Gastrocnemius medialis (tissue), 4 donors: ENCODE measurements at regions not wholly inside any gene's neighbourhood (a gene's known extent, or its start where the extent isn't known, plus 50 kb on each side); places are given as distances from the start of the nearest gene placed in this dataset.

Experiments
- CTCF ChIP-seq, 5 experiments: fragments of 450-650 bp in 3 of 5; fragments of 200-600 bp in 2 of 5; sonication (generic) in 2 of 5; IDR thresholded peaks in 4 of 5; conservative IDR thresholded peaks in 1 of 5; 1 replicate in 4 of 5; 2 replicates in 1 of 5; pipeline ENCODE4 v1.5.1; 2016 to 2019; ENCODE audit warnings: antibody characterized with exemption in 5 of 5, mild to moderate bottlenecking in 3 of 5, moderate library complexity in 3 of 5
- POLR2A ChIP-seq, 2 donors: fragments of 450-650 bp; IDR thresholded peaks; one replicate each; pipeline ENCODE4 v1.6.1; 2017; ENCODE audit warnings: antibody characterized with exemption in 2 of 2, mild to moderate bottlenecking in 2 of 2, moderate library complexity in 2 of 2

DNA sequence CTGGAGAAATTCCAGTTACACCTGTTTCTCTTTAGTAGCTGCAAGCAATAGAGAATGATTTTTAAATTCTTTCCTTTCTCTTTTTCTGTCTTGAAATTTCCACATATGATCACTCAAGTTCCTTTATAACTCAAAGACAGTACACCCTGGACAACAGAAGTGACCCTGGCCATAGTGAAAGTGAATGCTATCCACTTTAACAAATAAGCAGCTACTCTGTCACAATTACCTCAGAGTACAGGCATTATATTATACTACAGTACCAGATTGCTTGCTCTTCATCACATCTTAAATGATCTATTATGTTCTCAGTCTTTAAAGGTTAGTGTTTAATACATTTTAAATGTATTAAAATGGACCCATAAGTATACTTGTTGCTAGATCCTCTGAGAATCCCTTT, 136.2 kb downstream of the KLF12 start:
- TF ChIP-seq POLR2A (IDR thresholded peaks at IDR 0.05), result no peak
- TF ChIP-seq CTCF (IDR thresholded peaks at IDR 0.05 in 4 of 5, conservative IDR thresholded peaks at IDR 0.05 in 1 of 5), result no peak
